Calu3 (cell line): ENCODE measurements at regions not wholly inside any gene's neighbourhood (a gene's known extent, or its start where the extent isn't known, plus 50 kb on each side); places are given as distances from the start of the nearest gene placed in this dataset.

Experiments used
- BruUV-seq: library from RNA; stranded (reverse); fragments of 400-500 nt; replicated peaks from 2 replicates; lab custom pipeline; 2021; lab: Mats Ljungman, UMichigan
- CTCF ChIA-PET: fragments of 300-600 bp; sonication (Branson Sonifier 250); formaldehyde crosslinking; loops from one replicate; lab custom pipeline; 2022; ENCODE audit warnings: antibody characterized with exemption; lab: Charles Lee
- DNase-seq: peaks from one replicate; pipeline ENCODE4 v3.0.0; 2022
- H3K27ac Mint-ChIP-seq: one replicate; pipeline ENCODE4 v1.8.0; 2022; ENCODE audit warnings: mixed read lengths; ENCODE audit not compliant: unreplicated experiment
- H3K27me3 Mint-ChIP-seq: one replicate; pipeline ENCODE4 v1.8.0; 2022; ENCODE audit warnings: mixed read lengths; ENCODE audit not compliant: unreplicated experiment
- H3K36me3 Mint-ChIP-seq: one replicate; pipeline ENCODE4 v1.8.0; 2022; ENCODE audit warnings: mild to moderate bottlenecking, moderate library complexity, mixed read lengths; ENCODE audit not compliant: insufficient read depth, unreplicated experiment
- H3K4me1 Mint-ChIP-seq: one replicate; pipeline ENCODE4 v1.8.0; 2022; ENCODE audit warnings: mild to moderate bottlenecking, low read depth, mixed read lengths; ENCODE audit not compliant: unreplicated experiment
- H3K4me3 Mint-ChIP-seq: one replicate; pipeline ENCODE4 v1.8.0; 2022; ENCODE audit warnings: mild to moderate bottlenecking, low read depth, moderate library complexity, mixed read lengths; ENCODE audit not compliant: unreplicated experiment
- H3K9me3 Mint-ChIP-seq: one replicate; pipeline ENCODE4 v1.8.0; 2022; ENCODE audit warnings: low read depth, mixed read lengths; ENCODE audit not compliant: unreplicated experiment
- CTCF ChIP-seq: fragments of 200-600 bp; IDR thresholded peaks from one replicate; pipeline ENCODE4 v1.8.0; 2022; ENCODE audit warnings: antibody characterized with exemption; ENCODE audit not compliant: unreplicated experiment
- intact Hi-C: fragments of 100-400 bp; cut with micrococcal nuclease; formaldehyde crosslinking; loops from one replicate; pipeline ENCODE4 v1.10.0; 2022; ENCODE audit not compliant: unreplicated experiment

GRCh38 chr13:105538346-105538745 lies 997.1 kb downstream of the EFNB2 start:
- intact Hi-C loops: no loop called here
- Mint-ChIP-seq H3K27ac (no peak overlapping the region), H3K4me3 (no peak overlapping the region), H3K9me3 (no peaks in the 10 kb centered on the region), H3K27me3 (no peaks in the 10 kb centered on the region), H3K36me3 (no peaks in the 10 kb centered on the region), H3K4me1 (no peaks in the 10 kb centered on the region)
- BruUV-seq: no TSS peak
- no peak for TF ChIP-seq CTCF
- CTCF ChIA-PET: no interaction called here
- DNase-seq: no peak

- TF ChIP-seq CTCF: no peak
- Mint-ChIP-seq H3K4me1 (no peaks in the 10 kb centered on the region), H3K9me3 (no peaks in the 10 kb centered on the region), H3K4me3 (no peak overlapping the region), H3K27me3 (no peaks in the 10 kb centered on the region), H3K27ac (no peak overlapping the region), H3K36me3 (no peaks in the 10 kb centered on the region)
- intact Hi-C loops: no loop called here
- no TSS peak for BruUV-seq
- CTCF ChIA-PET: no interaction called here
- DNase-seq: no peak
Observed at GRCh38 chr13:105537113-105537512, 998.3 kb downstream of the EFNB2 start.

- no peak overlapping the region for H3K27ac Mint-ChIP-seq
- intact Hi-C loops: no loop called here
- H3K27me3 Mint-ChIP-seq: no peaks in the 10 kb centered on the region
- no peaks in the 10 kb centered on the region for H3K36me3 Mint-ChIP-seq
- no peak overlapping the region for H3K4me3 Mint-ChIP-seq
- DNase-seq: no peak
- no TSS peak for BruUV-seq
- no peak for TF ChIP-seq CTCF
- no peaks in the 10 kb centered on the region for H3K4me1 Mint-ChIP-seq
- no peaks in the 10 kb centered on the region for H3K9me3 Mint-ChIP-seq
- CTCF ChIA-PET: no interaction called here
Observed at GRCh38 chr13:105530468-105530867, 1005.0 kb downstream of the EFNB2 start.

GRCh38 chr13:105527127-105527526 lies 1008.3 kb downstream of the EFNB2 start:
- DNase-seq: no peak
- Mint-ChIP-seq H3K4me3 (no peak overlapping the region), H3K27me3 (no peaks in the 10 kb centered on the region), H3K4me1 (no peaks in the 10 kb centered on the region), H3K9me3 (no peaks in the 10 kb centered on the region), H3K27ac (no peak overlapping the region), H3K36me3 (peaks cover 3% of the 10 kb centered on the region)
- BruUV-seq: no TSS peak
- no peak for TF ChIP-seq CTCF
- intact Hi-C loops: no loop called here
- CTCF ChIA-PET: no interaction called here
